ENCODE measurements at regions not wholly inside any gene's neighbourhood (a gene's known extent, or its start where the extent isn't known, plus 50 kb on each side); places are given as distances from the start of the nearest gene placed in this dataset.

- H3K4me1 Mint-ChIP-seq (ENCODE audit: insufficient read depth, unreplicated experiment), result no peaks in the 10 kb centered on the region
- intact Hi-C loops (cut with micrococcal nuclease), result loop anchor here (1.0 to 5.0 kb wide), 8 partner anchors 55 to 539 kb away; no protein-coding TSS in a partner anchor
- no TSS peak for BruUV-seq (replicated peaks)
- H3K27me3 Mint-ChIP-seq (ENCODE audit: insufficient read depth, unreplicated experiment), result peaks cover 37% of the 10 kb centered on the region
- H3K4me3 Mint-ChIP-seq (ENCODE audit: unreplicated experiment), result no peak overlapping the region
- CTCF ChIA-PET, result interaction anchor here (0.6 to 2.0 kb wide), 36 partner anchors 9 to 624 kb away, joined by 3 to 24 read pairs (median 4); no protein-coding TSS in a partner anchor
- DNase-seq (ENCODE audit: unreplicated experiment), result peak; percentile 76
- no peaks in the 10 kb centered on the region for H3K9me3 Mint-ChIP-seq (ENCODE audit: unreplicated experiment)
- POLR2A ChIA-PET, result interaction anchor here (0.7 to 1.0 kb wide), 2 partner anchors 357 to 519 kb away, joined by 3 read pairs; no protein-coding TSS in a partner anchor
- no peaks in the 10 kb centered on the region for H3K36me3 Mint-ChIP-seq (ENCODE audit: insufficient read depth, unreplicated experiment)
- no peak overlapping the region for H3K27ac Mint-ChIP-seq (ENCODE audit: low read depth, unreplicated experiment)
- TF ChIP-seq, protein P1, sequence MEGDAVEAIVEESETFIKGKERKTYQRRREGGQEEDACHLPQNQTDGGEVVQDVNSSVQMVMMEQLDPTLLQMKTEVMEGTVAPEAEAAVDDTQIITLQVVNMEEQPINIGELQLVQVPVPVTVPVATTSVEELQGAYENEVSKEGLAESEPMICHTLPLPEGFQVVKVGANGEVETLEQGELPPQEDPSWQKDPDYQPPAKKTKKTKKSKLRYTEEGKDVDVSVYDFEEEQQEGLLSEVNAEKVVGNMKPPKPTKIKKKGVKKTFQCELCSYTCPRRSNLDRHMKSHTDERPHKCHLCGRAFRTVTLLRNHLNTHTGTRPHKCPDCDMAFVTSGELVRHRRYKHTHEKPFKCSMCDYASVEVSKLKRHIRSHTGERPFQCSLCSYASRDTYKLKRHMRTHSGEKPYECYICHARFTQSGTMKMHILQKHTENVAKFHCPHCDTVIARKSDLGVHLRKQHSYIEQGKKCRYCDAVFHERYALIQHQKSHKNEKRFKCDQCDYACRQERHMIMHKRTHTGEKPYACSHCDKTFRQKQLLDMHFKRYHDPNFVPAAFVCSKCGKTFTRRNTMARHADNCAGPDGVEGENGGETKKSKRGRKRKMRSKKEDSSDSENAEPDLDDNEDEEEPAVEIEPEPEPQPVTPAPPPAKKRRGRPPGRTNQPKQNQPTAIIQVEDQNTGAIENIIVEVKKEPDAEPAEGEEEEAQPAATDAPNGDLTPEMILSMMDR (IDR thresholded peaks at IDR 0.05; ENCODE audit: unreplicated experiment), result peak; percentile 60
These were observed 57.9 kb upstream of the FICD start for GRCh38 chr12:108457006-108457733.

- intact Hi-C loops (cut with micrococcal nuclease), result loop anchor here (2.0 to 5.0 kb wide), 2 partner anchors 221 to 263 kb away; no protein-coding TSS in a partner anchor
- ChIA-PET CTCF (interaction anchor here (0.7 to 1.1 kb wide), 2 partner anchors 17 to 464 kb away, joined by 3 read pairs; no protein-coding TSS in a partner anchor), POLR2A (no interaction called here)
- DNase-seq (ENCODE audit: unreplicated experiment), result no peak
- Mint-ChIP-seq H3K9me3 (ENCODE audit: unreplicated experiment) (no peaks in the 10 kb centered on the region), H3K27me3 (ENCODE audit: insufficient read depth, unreplicated experiment) (peaks cover 51% of the 10 kb centered on the region), H3K27ac (ENCODE audit: low read depth, unreplicated experiment) (no peak overlapping the region), H3K36me3 (ENCODE audit: insufficient read depth, unreplicated experiment) (no peaks in the 10 kb centered on the region), H3K4me3 (ENCODE audit: unreplicated experiment) (no peak overlapping the region), H3K4me1 (ENCODE audit: insufficient read depth, unreplicated experiment) (no peaks in the 10 kb centered on the region)
- BruUV-seq (replicated peaks), result no TSS peak
- TF ChIP-seq, protein P1 (IDR thresholded peaks at IDR 0.05; ENCODE audit: unreplicated experiment), result no peak
These were observed 59.4 kb upstream of the FICD start for GRCh38 chr12:108455706-108456105.

GRCh38 chr12:108454539-108455139 is 60.4 kb upstream of the FICD start:
- H3K27ac Mint-ChIP-seq (ENCODE audit: low read depth, unreplicated experiment), result no peak overlapping the region
- no TSS peak for BruUV-seq (replicated peaks)
- H3K9me3 Mint-ChIP-seq (ENCODE audit: unreplicated experiment), result no peaks in the 10 kb centered on the region
- peaks cover 51% of the 10 kb centered on the region for H3K27me3 Mint-ChIP-seq (ENCODE audit: insufficient read depth, unreplicated experiment)
- CTCF ChIA-PET, result interaction anchor here (0.8 to 1.8 kb wide), 4 partner anchors 12 to 536 kb away, joined by 3 to 10 read pairs (median 4); no protein-coding TSS in a partner anchor
- no peak overlapping the region for H3K4me3 Mint-ChIP-seq (ENCODE audit: unreplicated experiment)
- no peaks in the 10 kb centered on the region for H3K4me1 Mint-ChIP-seq (ENCODE audit: insufficient read depth, unreplicated experiment)
- no peak for DNase-seq (ENCODE audit: unreplicated experiment)
- no peaks in the 10 kb centered on the region for H3K36me3 Mint-ChIP-seq (ENCODE audit: insufficient read depth, unreplicated experiment)
- TF ChIP-seq, protein P1 (IDR thresholded peaks at IDR 0.05; ENCODE audit: unreplicated experiment), result no peak
- intact Hi-C loops (cut with micrococcal nuclease), result loop anchor here (5.0 kb wide), 1 partner anchor 262 kb away; no protein-coding TSS in a partner anchor
- POLR2A ChIA-PET, result no interaction called here

DNA sequence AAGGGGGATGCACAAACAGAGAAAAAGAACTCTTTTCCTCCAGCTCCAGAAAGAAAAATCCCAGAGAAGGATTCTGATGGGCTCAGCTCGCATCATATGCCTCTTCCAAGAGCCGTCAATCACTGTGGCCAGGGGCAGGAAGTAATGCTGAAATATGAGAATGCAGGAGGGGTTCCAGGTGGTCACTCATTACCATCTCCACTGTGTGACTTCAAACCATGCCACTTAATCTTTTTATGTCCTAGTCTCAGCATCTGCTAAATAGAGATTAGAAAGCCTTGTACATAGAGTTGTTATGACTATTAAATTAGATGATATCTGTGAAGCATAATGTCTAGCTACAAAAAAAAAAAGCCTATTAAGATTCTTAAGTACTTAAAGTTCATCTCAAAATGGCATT is 65.6 kb upstream of the FICD start:
- TF ChIP-seq, protein P1 (IDR thresholded peaks at IDR 0.05; ENCODE audit: unreplicated experiment), result no peak
- intact Hi-C loops (cut with micrococcal nuclease), result no loop called here
- POLR2A ChIA-PET, result no interaction called here
- BruUV-seq (replicated peaks), result no TSS peak
- Mint-ChIP-seq H3K4me1 (ENCODE audit: insufficient read depth, unreplicated experiment) (peaks cover 20% of the 10 kb centered on the region), H3K4me3 (ENCODE audit: unreplicated experiment) (no peak overlapping the region), H3K36me3 (ENCODE audit: insufficient read depth, unreplicated experiment) (no peaks in the 10 kb centered on the region), H3K27me3 (ENCODE audit: insufficient read depth, unreplicated experiment) (peaks cover 38% of the 10 kb centered on the region), H3K27ac (ENCODE audit: low read depth, unreplicated experiment) (no peak overlapping the region), H3K9me3 (ENCODE audit: unreplicated experiment) (no peaks in the 10 kb centered on the region)
- DNase-seq (ENCODE audit: unreplicated experiment), result no peak
- CTCF ChIA-PET, result interaction anchor here (0.9 kb wide), 1 partner anchor 9 kb away, joined by 3 read pairs; no protein-coding TSS in a partner anchor
